ENCODE measurements at regions not wholly inside any gene's neighbourhood (a gene's known extent, or its start where the extent isn't known, plus 50 kb on each side); places are given as distances from the start of the nearest gene placed in this dataset.
"Not testable (repeated sequence)": the region's sequence is repeated elsewhere in the genome, so short reads cannot be mapped to it uniquely, and the experiment has no call there.

DNA sequence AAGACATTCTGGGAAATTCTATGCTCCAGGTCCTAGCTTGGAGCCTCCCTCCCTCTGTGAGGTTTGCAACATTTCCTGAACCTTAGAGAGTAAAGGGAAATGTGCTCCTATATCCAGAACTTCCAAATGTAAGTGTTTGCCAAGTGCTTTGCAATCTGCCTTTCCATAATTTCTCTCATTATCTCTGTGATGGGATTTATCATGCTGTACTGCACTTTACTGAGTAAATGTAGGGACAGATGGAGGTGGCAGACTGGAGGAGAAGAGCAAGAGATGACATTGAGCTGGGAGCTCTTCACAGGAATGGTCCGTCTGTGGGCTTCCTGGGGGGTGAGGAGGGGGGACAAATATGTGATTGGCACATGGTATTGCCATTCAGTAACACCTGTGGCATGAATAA is 184.3 kb downstream of the SOX4 start:
- TF ChIP-seq POLR2AphosphoS5 (IDR thresholded peaks at IDR 0.05; ENCODE audit: borderline replicate concordance, low read depth, low read length) (no peak), EZH2 (IDR thresholded peaks at IDR 0.05) (no peak), FOXP2 (optimal IDR thresholded peaks at IDR 0.05; ENCODE audit: control extremely low read depth, extremely low read length, insufficient read depth) (no peak)
- Histone ChIP-seq H3K4me3 (no peak overlapping the region), H3K36me3 (ENCODE audit: insufficient read depth, low read length) (no peaks in the 10 kb centered on the region), H3K27ac (no peak overlapping the region), H3K9me3 (ENCODE audit: low read depth, low read length) (no peaks in the 10 kb centered on the region), H3K9ac (ENCODE audit: insufficient read length) (no peak overlapping the region)
- no peak for DNase-seq (ENCODE audit: low read depth, low spot score)

DNA sequence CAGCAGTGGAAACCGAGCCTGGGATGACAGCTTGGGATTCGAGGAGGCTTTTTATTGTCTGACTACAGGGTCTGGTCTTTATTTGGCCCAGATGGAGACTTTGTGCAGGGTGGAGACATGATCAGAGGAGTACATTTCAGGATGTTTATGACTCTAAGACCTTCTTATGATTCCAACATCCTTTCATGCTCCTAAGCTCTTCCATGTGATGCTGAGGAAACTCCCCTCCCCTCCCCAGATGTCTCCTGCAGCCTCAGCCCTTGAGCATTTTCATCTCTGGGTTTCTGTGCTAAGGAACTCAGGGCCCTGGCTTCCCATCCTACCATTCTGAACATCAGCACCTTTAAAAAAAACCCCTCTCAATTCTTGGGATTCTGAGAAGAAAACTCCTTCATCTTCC is 186.6 kb downstream of the SOX4 start:
- H3K9me3 ChIP-seq (ENCODE audit: low read depth, low read length), result no peaks in the 10 kb centered on the region
- H3K36me3 ChIP-seq (ENCODE audit: insufficient read depth, low read length), result no peaks in the 10 kb centered on the region
- H3K4me3 ChIP-seq, result no peak overlapping the region
- TF ChIP-seq POLR2AphosphoS5 (IDR thresholded peaks at IDR 0.05; ENCODE audit: borderline replicate concordance, low read depth, low read length) (no peak), FOXP2 (optimal IDR thresholded peaks at IDR 0.05; ENCODE audit: control extremely low read depth, extremely low read length, insufficient read depth) (no peak), EZH2 (IDR thresholded peaks at IDR 0.05) (no peak)
- no peak for DNase-seq (ENCODE audit: low read depth, low spot score)
- H3K27ac ChIP-seq, result no peak overlapping the region
- H3K9ac ChIP-seq (ENCODE audit: insufficient read length), result no peak overlapping the region

DNA sequence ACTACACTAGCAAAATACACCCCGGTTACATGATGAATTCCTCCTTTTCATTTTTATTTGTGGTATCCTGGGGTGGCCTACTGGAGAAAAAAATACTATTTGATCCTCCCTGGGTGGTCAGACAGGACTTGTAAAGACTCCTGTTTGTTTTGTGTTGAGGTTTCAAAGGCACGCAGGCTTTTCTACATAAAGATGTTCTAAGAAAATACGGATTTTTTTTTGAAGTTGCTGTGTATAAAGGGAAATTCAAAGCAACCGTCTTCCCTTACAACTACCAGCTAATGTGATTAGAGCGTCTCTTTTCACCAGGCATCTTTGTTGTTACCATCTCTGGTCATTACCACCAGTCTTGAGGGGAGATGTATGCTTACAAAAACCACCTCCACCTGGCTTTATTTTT is 187.1 kb downstream of the SOX4 start:
- Histone ChIP-seq H3K4me3 (no peak overlapping the region), H3K9me3 (ENCODE audit: low read depth, low read length) (no peaks in the 10 kb centered on the region), H3K36me3 (ENCODE audit: insufficient read depth, low read length) (no peaks in the 10 kb centered on the region), H3K27ac (no peak overlapping the region), H3K9ac (ENCODE audit: insufficient read length) (no peak overlapping the region)
- DNase-seq (ENCODE audit: low read depth, low spot score), result no peak
- no peak for TF ChIP-seq FOXP2 (optimal IDR thresholded peaks at IDR 0.05; ENCODE audit: control extremely low read depth, extremely low read length, insufficient read depth)
- no peak for TF ChIP-seq EZH2 (IDR thresholded peaks at IDR 0.05)
- TF ChIP-seq POLR2AphosphoS5 (IDR thresholded peaks at IDR 0.05; ENCODE audit: borderline replicate concordance, low read depth, low read length), result no peak

DNA sequence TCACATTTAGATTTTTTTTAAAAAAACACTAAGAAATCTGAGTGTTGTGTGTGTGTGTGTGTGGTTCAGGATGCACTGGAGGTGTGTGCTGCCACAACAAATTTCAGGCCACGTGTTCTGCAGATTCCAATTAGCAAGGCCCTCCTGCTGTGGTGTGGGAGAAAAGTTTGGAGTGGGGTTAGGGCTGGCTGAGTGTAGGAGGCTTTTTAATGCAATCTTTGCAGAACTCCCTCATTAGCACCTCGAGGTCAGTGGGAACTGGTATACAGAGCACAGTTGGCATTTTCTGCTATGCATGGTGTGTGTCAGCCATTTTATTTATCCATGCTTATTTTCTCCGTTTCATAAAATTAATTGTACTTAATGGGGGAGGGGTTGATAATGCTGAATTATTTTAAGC is 187.6 kb downstream of the SOX4 start:
- TF ChIP-seq FOXP2 (optimal IDR thresholded peaks at IDR 0.05; ENCODE audit: control extremely low read depth, extremely low read length, insufficient read depth) (no peak), POLR2AphosphoS5 (IDR thresholded peaks at IDR 0.05; ENCODE audit: borderline replicate concordance, low read depth, low read length) (no peak), EZH2 (IDR thresholded peaks at IDR 0.05) (no peak)
- Histone ChIP-seq H3K4me3 (no peak overlapping the region), H3K9ac (ENCODE audit: insufficient read length) (no peak overlapping the region), H3K9me3 (ENCODE audit: low read depth, low read length) (no peaks in the 10 kb centered on the region), H3K27ac (no peak overlapping the region), H3K36me3 (ENCODE audit: insufficient read depth, low read length) (no peaks in the 10 kb centered on the region)
- no peak for DNase-seq (ENCODE audit: low read depth, low spot score)

DNA sequence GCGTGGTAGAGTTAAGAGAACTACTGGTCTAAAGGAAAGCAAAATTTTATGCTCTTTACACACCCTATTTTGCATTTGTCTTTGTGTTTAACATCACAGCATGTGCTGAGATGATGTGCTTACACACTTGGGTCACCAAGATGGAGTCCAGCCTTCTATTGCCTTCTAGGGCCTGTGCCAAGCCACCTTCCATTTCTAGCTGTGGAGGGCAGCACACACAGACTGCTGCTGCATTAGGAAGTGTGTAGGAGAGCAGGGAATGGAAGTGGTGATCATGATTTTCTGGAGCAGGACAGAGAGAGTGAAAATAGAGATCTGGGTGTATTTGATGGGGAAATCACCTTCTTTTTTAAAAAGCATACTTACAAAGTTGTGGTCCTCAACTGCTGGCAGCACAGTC is 191.6 kb downstream of the SOX4 start:
- Histone ChIP-seq H3K9me3 (ENCODE audit: low read depth, low read length) (no peaks in the 10 kb centered on the region), H3K36me3 (ENCODE audit: insufficient read depth, low read length) (no peaks in the 10 kb centered on the region), H3K4me3 (no peak overlapping the region), H3K27ac (no peak overlapping the region), H3K9ac (ENCODE audit: insufficient read length) (no peak overlapping the region)
- DNase-seq (ENCODE audit: low read depth, low spot score), result no peak
- TF ChIP-seq POLR2AphosphoS5 (IDR thresholded peaks at IDR 0.05; ENCODE audit: borderline replicate concordance, low read depth, low read length), result no peak
- no peak for TF ChIP-seq EZH2 (IDR thresholded peaks at IDR 0.05)
- no peak for TF ChIP-seq FOXP2 (optimal IDR thresholded peaks at IDR 0.05; ENCODE audit: control extremely low read depth, extremely low read length, insufficient read depth)

DNA sequence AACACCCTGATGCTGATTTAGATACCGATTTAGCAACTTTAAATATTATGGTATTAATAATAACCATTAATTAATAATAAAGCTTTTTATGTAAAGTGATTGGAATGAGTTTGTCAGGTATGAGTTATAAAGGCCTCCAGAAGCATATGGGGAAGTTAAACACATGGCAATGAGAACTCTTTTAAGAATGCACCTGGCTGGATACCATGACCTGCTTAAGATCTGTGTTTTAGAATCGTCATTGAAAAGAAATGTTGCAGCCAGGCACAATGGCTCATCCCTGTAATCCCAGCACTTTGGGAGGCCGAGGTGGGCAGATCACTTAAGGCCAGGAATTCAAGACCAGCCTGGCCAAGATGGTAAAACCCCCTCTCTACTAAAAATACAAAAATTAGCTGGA is 197.5 kb downstream of the SOX4 start:
- DNase-seq (ENCODE audit: low read depth, low spot score), result no peak
- no peak overlapping the region for H3K9ac ChIP-seq (ENCODE audit: insufficient read length)
- no peak overlapping the region for H3K4me3 ChIP-seq
- H3K9me3 ChIP-seq (ENCODE audit: low read depth, low read length), result no peaks in the 10 kb centered on the region
- H3K36me3 ChIP-seq (ENCODE audit: insufficient read depth, low read length), result no peaks in the 10 kb centered on the region
- H3K27ac ChIP-seq, result no peak overlapping the region
- TF ChIP-seq FOXP2 (optimal IDR thresholded peaks at IDR 0.05; ENCODE audit: control extremely low read depth, extremely low read length, insufficient read depth) (no peak), POLR2AphosphoS5 (IDR thresholded peaks at IDR 0.05; ENCODE audit: borderline replicate concordance, low read depth, low read length) (no peak), EZH2 (IDR thresholded peaks at IDR 0.05) (no peak)

DNA sequence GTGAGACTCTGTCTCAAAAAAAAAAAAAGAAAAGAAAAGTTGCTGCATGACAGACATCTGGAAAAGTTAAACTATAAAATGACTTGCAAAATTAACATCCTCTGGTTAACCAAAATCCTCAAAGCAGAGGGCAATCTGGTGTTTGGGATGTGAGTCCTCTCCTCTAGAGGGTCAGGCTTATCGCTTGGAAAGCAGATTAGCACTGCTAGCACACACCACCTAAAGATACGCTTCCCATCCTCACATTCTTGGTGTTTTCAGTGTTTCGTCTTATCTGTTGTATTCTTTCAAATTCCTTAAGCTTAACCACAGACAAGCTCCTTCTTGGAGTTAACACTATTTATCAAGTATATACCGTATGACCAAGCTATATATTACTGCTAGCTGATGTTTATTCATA is 198.0 kb downstream of the SOX4 start:
- Histone ChIP-seq H3K9ac (ENCODE audit: insufficient read length) (no peak overlapping the region), H3K36me3 (ENCODE audit: insufficient read depth, low read length) (no peaks in the 10 kb centered on the region), H3K9me3 (ENCODE audit: low read depth, low read length) (no peaks in the 10 kb centered on the region), H3K27ac (no peak overlapping the region), H3K4me3 (no peak overlapping the region)
- TF ChIP-seq POLR2AphosphoS5 (IDR thresholded peaks at IDR 0.05; ENCODE audit: borderline replicate concordance, low read depth, low read length) (no peak), EZH2 (IDR thresholded peaks at IDR 0.05) (no peak), FOXP2 (optimal IDR thresholded peaks at IDR 0.05; ENCODE audit: control extremely low read depth, extremely low read length, insufficient read depth) (no peak)
- no peak for DNase-seq (ENCODE audit: low read depth, low spot score)

DNA sequence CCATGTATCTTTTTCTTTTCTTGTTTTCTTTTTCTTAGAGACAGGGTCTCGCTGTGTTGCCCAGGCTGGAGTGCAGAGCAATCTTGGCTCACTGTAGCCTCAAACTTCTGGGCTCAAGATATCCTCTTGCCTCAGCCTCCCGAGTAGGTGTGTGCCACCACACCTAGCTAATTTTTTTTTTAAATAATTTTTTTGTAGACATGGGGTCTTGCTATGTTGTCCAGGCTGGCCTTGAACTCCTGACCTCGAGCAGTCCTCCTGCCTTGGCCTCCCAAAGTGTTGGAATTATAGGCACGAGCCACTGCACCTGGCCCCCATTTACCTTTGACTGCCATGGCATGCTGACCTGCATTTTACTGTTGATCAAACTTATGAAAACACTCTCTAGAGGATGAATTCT is 198.6 kb downstream of the SOX4 start:
- DNase-seq (ENCODE audit: low read depth, low spot score), result no peak
- Histone ChIP-seq H3K27ac (no peak overlapping the region), H3K4me3 (no peak overlapping the region), H3K9me3 (ENCODE audit: low read depth, low read length) (no peaks in the 10 kb centered on the region), H3K36me3 (ENCODE audit: insufficient read depth, low read length) (no peaks in the 10 kb centered on the region), H3K9ac (ENCODE audit: insufficient read length) (no peak overlapping the region)
- no peak for TF ChIP-seq POLR2AphosphoS5 (IDR thresholded peaks at IDR 0.05; ENCODE audit: borderline replicate concordance, low read depth, low read length)
- TF ChIP-seq EZH2 (IDR thresholded peaks at IDR 0.05), result no peak
- TF ChIP-seq FOXP2 (optimal IDR thresholded peaks at IDR 0.05; ENCODE audit: control extremely low read depth, extremely low read length, insufficient read depth), result no peak

DNA sequence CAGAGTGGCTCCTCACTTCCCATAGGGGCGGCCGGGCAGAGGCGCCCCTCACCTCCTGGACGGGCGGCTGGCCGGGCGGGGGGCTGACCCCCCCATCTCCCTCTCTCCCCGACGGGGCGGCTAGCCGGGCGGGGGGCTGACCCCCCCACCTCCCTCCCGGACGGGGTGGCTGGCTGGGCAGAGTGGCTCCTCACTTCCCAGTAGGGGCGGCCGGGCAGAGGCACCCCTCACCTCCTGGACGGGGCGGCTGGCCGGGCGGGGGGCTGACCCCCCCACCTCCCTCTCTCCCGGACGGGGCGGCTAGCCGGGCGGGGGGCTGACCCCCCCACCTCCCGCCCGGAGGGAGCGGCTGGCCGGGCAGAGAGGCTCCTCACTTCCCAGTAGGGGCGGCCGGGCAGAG is 203.4 kb downstream of the SOX4 start:
- not testable (repeated sequence) for H3K4me3 ChIP-seq; H3K9ac ChIP-seq (ENCODE audit: insufficient read length); H3K27ac ChIP-seq; H3K9me3 ChIP-seq (ENCODE audit: low read depth, low read length); H3K36me3 ChIP-seq (ENCODE audit: insufficient read depth, low read length); DNase-seq (ENCODE audit: low read depth, low spot score)
